AG04450 (cell line): ENCODE measurements at regions not wholly inside any gene's neighbourhood (a gene's known extent, or its start where the extent isn't known, plus 50 kb on each side); places are given as distances from the start of the nearest gene placed in this dataset.

Experiments used
- CTCF ChIA-PET: fragments of 300-600, 350-600 bp; formaldehyde crosslinking; extraction: SDS; loops from one replicate; lab custom pipeline; 2022; ENCODE audit warnings: antibody characterized with exemption, inconsistent platforms; lab: Charles Lee
- POLR2A ChIA-PET: fragments of 350-600 bp; formaldehyde crosslinking; extraction: SDS; loops from one replicate; lab custom pipeline; 2021; ENCODE audit warnings: antibody characterized with exemption, inconsistent platforms; lab: Yijun Ruan, JAX
- DNase-seq: peaks from one replicate; pipeline ENCODE4 v3.0.0-alpha.2; 2011; ENCODE audit warnings: low read depth, low spot score
- H3K27ac ChIP-seq: one replicate; pipeline ENCODE4 v1.5.1; 2012; ENCODE audit warnings: low read depth, low read length, control low read depth
- H3K27me3 ChIP-seq: one replicate; pipeline ENCODE4 v1.6.0; 2012; ENCODE audit warnings: low read length; ENCODE audit not compliant: control insufficient read depth, insufficient read depth
- H3K4me3 ChIP-seq: 2 replicates; pipeline ENCODE4 v1.5.1; 2011; ENCODE audit warnings: mild to moderate bottlenecking, low read depth, low read length, control low read depth
- H3K9me3 ChIP-seq: 2 replicates; pipeline ENCODE4 v1.5.1; 2012; ENCODE audit warnings: low read length; ENCODE audit not compliant: control insufficient read depth, insufficient read depth
- TF ChIP-seq, protein P1 (sequence below): IDR thresholded peaks from 2 replicates; pipeline ENCODE4 v1.5.1; 2011; ENCODE audit warnings: low read depth, low read length, control low read depth, inconsistent platforms

DNA sequence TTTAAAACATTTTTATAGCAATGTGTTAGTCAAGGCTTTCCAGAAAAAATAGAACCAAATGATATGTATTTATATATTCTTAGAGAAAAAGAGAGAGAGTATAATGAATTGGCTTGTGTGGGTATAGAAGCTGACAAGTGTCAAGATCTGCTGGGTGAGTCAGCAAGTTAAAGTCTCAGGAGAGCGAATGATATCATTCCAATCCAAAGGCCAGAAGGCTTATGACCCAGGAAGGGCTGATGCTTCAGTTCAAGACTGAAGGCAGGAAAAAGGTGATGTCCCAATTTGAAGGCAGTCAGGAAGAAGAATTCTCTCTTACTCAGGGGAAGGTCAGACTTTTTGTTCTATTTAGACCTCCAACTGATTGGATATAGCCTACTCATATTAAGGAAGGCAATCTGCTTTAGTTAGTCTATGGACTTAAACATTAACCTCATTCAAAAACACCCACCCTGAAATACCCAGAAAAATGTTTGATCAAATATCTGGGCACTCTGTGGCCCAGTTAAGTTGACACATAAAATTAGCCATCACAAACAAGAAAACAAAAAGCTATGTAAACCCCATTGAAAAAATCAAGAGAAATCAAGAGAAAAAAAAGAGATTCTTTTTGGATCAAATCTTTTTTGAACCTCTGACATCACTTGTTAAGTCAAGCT, 189.6 kb downstream of the PIK3R1 start:
- TF ChIP-seq, protein P1, sequence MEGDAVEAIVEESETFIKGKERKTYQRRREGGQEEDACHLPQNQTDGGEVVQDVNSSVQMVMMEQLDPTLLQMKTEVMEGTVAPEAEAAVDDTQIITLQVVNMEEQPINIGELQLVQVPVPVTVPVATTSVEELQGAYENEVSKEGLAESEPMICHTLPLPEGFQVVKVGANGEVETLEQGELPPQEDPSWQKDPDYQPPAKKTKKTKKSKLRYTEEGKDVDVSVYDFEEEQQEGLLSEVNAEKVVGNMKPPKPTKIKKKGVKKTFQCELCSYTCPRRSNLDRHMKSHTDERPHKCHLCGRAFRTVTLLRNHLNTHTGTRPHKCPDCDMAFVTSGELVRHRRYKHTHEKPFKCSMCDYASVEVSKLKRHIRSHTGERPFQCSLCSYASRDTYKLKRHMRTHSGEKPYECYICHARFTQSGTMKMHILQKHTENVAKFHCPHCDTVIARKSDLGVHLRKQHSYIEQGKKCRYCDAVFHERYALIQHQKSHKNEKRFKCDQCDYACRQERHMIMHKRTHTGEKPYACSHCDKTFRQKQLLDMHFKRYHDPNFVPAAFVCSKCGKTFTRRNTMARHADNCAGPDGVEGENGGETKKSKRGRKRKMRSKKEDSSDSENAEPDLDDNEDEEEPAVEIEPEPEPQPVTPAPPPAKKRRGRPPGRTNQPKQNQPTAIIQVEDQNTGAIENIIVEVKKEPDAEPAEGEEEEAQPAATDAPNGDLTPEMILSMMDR = no peak
- no peaks in the 10 kb centered on the region for H3K27me3 ChIP-seq
- no peak overlapping the region for H3K4me3 ChIP-seq
- ChIA-PET POLR2A (no interaction called here), CTCF (interaction anchor here (1.1 kb wide), 1 partner anchor 118 kb away, joined by 3 read pairs; no protein-coding TSS in a partner anchor)
- no peaks in the 10 kb centered on the region for H3K9me3 ChIP-seq
- DNase-seq = no peak
- no peak overlapping the region for H3K27ac ChIP-seq

DNA sequence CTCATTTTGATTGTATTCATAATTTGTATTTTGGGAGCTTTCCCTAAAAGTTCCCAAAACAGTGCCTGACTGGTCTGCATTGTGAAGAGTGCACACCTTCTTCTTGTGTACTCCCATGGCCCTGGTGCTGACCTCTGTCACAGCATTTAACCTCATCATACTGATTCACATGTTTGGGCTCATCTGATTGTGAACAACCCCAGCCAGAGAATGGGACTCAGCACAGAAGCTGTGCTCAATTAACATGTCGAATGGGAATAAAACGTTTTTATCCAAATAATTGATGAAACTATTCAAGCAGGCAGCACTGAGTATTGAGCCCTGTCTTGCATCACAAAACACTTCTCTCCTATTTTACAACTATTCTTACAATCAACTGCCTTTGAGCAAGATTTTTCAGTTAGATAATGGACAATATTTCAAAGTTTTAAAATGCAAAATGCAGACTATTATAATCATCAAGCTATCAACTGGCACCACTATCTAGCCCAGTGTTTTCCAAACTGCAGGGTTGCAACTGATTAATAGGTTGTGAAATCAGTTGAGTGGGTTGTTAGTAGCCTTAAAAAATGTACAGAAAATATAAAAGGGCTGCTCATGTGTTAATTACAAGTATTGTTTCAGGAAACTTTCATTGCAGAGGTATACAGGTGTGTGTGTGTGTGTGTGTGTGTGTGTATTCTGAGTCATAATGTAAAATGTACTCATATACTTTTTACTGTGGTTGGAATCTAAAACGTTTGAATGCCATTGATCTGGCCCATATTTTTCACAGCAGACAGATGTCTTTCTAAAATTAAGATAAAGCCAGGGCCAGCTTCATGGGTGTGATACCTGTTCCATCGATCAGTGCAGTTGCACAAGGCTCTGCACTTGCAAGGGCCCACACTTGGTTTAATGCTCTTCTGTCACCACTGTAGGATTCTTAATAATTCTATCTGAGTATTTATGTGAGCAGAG, 190.5 kb downstream of the PIK3R1 start:
- H3K27ac ChIP-seq = no peak overlapping the region
- TF ChIP-seq, protein P1 = no peak
- H3K9me3 ChIP-seq = no peaks in the 10 kb centered on the region
- ChIA-PET CTCF (no interaction called here), POLR2A (no interaction called here)
- no peaks in the 10 kb centered on the region for H3K27me3 ChIP-seq
- H3K4me3 ChIP-seq = no peak overlapping the region
- no peak for DNase-seq

DNA sequence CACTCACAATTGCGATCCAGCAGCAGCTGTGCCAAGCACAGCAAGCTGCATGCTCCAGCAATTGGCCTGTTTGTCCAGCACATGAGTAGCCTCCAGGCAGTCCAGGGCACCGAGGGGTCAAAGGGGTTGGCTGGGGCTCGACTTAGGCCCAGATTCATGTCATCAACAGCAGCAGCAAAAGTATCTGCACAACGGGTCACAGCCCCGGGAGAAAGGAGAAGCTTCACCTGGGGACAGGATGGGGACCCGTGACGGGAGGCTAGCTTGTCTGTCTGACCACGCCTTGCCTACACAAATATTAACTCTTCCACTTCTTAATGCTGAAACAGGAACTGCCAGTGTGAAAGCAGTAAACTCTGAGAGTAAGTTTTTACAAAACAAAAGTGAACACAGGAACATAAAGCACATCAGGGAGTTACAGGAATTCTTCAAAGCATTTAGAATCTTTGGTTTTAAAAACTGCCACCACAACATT, 191.2 kb downstream of the PIK3R1 start:
- ChIA-PET POLR2A (no interaction called here), CTCF (no interaction called here)
- TF ChIP-seq, protein P1 = no peak
- H3K9me3 ChIP-seq = no peaks in the 10 kb centered on the region
- H3K4me3 ChIP-seq = no peak overlapping the region
- no peaks in the 10 kb centered on the region for H3K27me3 ChIP-seq
- no peak for DNase-seq
- no peak overlapping the region for H3K27ac ChIP-seq

DNA sequence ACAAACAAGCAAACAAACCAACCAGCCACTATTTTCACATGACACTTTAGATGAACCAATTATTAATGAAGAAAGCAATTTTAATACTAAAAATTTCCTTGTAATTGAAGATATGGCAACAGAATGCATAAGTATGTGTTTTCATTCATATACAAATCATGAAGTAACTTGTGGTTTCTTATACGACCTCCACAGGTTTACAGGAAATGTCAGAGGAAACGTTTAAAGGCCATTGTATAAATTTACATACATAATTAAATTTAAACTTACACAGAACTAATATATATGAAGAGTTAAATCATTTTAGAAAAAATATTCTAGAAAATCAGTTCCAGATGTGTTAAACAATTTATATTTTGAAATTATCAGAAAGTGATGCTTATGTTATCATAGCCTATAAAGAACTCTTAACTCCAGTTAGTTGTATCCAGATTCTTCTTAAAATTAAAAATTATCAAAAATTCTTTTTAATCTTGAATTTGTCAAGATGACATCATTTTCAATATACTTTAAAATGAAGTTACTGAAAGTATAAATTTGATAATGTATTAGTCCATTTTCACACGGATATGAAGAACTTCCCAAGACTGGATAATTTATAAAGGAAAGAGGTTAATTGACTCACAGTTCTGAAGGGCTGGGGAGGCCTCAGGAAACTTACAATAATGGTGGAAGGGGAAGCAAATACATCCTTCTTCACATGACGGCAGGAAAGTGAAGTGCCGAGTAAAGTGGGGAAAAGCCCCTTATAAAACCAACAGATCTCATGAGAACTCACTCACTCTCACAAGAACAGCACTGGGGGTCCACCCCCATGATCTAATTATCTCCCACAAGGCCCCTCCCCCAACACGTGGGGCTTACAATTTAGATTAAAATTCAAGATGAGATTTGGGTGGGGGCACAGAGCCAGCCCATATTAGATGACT, 192.0 kb downstream of the PIK3R1 start:
- Histone ChIP-seq H3K9me3 (no peaks in the 10 kb centered on the region), H3K27ac (no peak overlapping the region), H3K4me3 (no peak overlapping the region), H3K27me3 (no peaks in the 10 kb centered on the region)
- DNase-seq = no peak
- POLR2A ChIA-PET = interaction anchor here (0.6 kb wide), 1 partner anchor 192 kb away, joined by 7 read pairs; no protein-coding TSS in a partner anchor
- CTCF ChIA-PET = interaction anchor here (0.6 kb wide), 1 partner anchor 17 kb away, joined by 3 read pairs; no protein-coding TSS in a partner anchor
- TF ChIP-seq, protein P1 = no peak
